Endothelial cell of umbilical vein (primary cell): ENCODE measurements at regions not wholly inside any gene's neighbourhood (a gene's known extent, or its start where the extent isn't known, plus 50 kb on each side); places are given as distances from the start of the nearest gene placed in this dataset.

Experiments used
- BruUV-seq: library from RNA; stranded (reverse); fragments of 400-500 nt; replicated peaks from 2 replicates; lab custom pipeline; 2021; lab: Mats Ljungman, UMichigan
- CTCF ChIA-PET: fragments of 300-600, 350-600 bp; sonication (Branson Sonifier 250); formaldehyde crosslinking; loops from one replicate; lab custom pipeline; 2021; ENCODE audit warnings: antibody characterized with exemption, inconsistent platforms; lab: Charles Lee
- POLR2A ChIA-PET: fragments of 300-600, 350-600 bp; sonication (Branson Sonifier 250); formaldehyde crosslinking; loops from one replicate; lab custom pipeline; 2021; ENCODE audit warnings: antibody characterized with exemption, inconsistent platforms; lab: Charles Lee
- DNase-seq: peaks from one replicate; pipeline ENCODE4 v3.0.0-alpha.2; 2011; ENCODE audit warnings: low read depth, low spot score
- FAIRE-seq: peaks from 2 replicates; lab custom pipeline; 2011; peaks lifted over from hg19 to GRCh38; lab: Jason Lieb, UNC
- H2AFZ ChIP-seq: 2 replicates; pipeline ENCODE4 v1.6.0; 2012; ENCODE audit warnings: low read depth, low read length, control low read depth, inconsistent platforms
- H3K27ac ChIP-seq: 2 replicates; pipeline ENCODE4 v1.5.1; 2011; ENCODE audit warnings: low read depth, mild to moderate bottlenecking, control low read depth, low read length, moderate library complexity; ENCODE audit not compliant: insufficient read depth
- H3K27me3 ChIP-seq, 2 experiments: 2 replicates each; pipeline versions ENCODE4 v1.6.0 to v1.6.1; 2011; ENCODE audit warnings: low read length in 2 of 2, mixed read lengths in 1 of 2; ENCODE audit not compliant: control insufficient read depth in 2 of 2, insufficient read depth in 2 of 2
- H3K36me3 ChIP-seq, 2 experiments: 2 replicates in 1 of 2; 3 replicates in 1 of 2; pipeline ENCODE4 v1.5.1; 2011; ENCODE audit warnings: low read length in 2 of 2, mild to moderate bottlenecking in 1 of 2, moderate library complexity in 1 of 2; ENCODE audit not compliant: control insufficient read depth in 2 of 2, insufficient read depth in 2 of 2; ENCODE audit errors: extremely low read depth in 1 of 2
- H3K4me1 ChIP-seq: 3 replicates; pipeline ENCODE4 v1.5.1; 2011; ENCODE audit warnings: mild to moderate bottlenecking, low read length; ENCODE audit not compliant: control insufficient read depth, insufficient read depth; ENCODE audit errors: extremely low read depth
- H3K4me2 ChIP-seq: 2 replicates; pipeline ENCODE4 v1.6.1; 2011; ENCODE audit warnings: low read length, control low read depth, mixed read lengths; ENCODE audit not compliant: insufficient read depth
- H3K4me3 ChIP-seq, 3 experiments: fragments of 200-600 bp in 1 of 3; sonication (generic), shearing (Covaris generic) in 1 of 3; replicated peaks in 1 of 3; 2 replicates each; pipeline ENCODE4 v1.5.1; 2011 to 2016; ENCODE audit warnings: control low read depth in 3 of 3, low read length in 3 of 3, mild to moderate bottlenecking in 2 of 3, inconsistent platforms in 1 of 3, low read depth in 1 of 3, moderate library complexity in 1 of 3; ENCODE audit not compliant: insufficient read depth in 1 of 3
- H3K79me2 ChIP-seq: 2 replicates; pipeline ENCODE4 v1.6.0; 2012; ENCODE audit warnings: low read length, inconsistent platforms; ENCODE audit not compliant: control insufficient read depth, insufficient read depth
- H3K9ac ChIP-seq: replicated peaks from 2 replicates; pipeline ENCODE3; 2011; ENCODE audit warnings: low read length, control low read depth; ENCODE audit not compliant: insufficient read depth; ENCODE audit errors: extremely low read depth
- H3K9me1 ChIP-seq: replicated peaks from 3 replicates; pipeline ENCODE4 v1.6.0; 2011; ENCODE audit warnings: mild to moderate bottlenecking, low read length; ENCODE audit not compliant: control insufficient read depth, insufficient read depth; ENCODE audit errors: extremely low read depth
- H3K9me3 ChIP-seq: replicated peaks from 2 replicates; pipeline ENCODE4 v1.5.1; 2012; ENCODE audit warnings: low read length, inconsistent platforms; ENCODE audit not compliant: control insufficient read depth, insufficient read depth
- H4K20me1 ChIP-seq: replicated peaks from 2 replicates; pipeline ENCODE3; 2011; ENCODE audit warnings: mild to moderate bottlenecking, low read length; ENCODE audit not compliant: control insufficient read depth, insufficient read depth; ENCODE audit errors: extremely low read depth
- EZH2 ChIP-seq: IDR thresholded peaks from 2 replicates; pipeline ENCODE4 v1.6.1; 2012; ENCODE audit warnings: borderline replicate concordance, low read depth, mild to moderate bottlenecking, moderate library complexity, low read length, inconsistent platforms; ENCODE audit not compliant: severe bottlenecking
- FOS ChIP-seq: IDR thresholded peaks from 2 replicates; pipeline ENCODE4 v1.6.1; 2011; ENCODE audit warnings: mild to moderate bottlenecking, low read length, moderate library complexity, borderline replicate concordance; ENCODE audit not compliant: insufficient read depth
- GATA2 ChIP-seq: IDR thresholded peaks from 2 replicates; pipeline ENCODE4 v1.7.0; 2011; ENCODE audit warnings: low read depth, mild to moderate bottlenecking, moderate library complexity, mixed read lengths, low read length; ENCODE audit not compliant: insufficient read length, insufficient read depth
- JUN ChIP-seq: IDR thresholded peaks from 2 replicates; pipeline ENCODE4 v1.6.1; 2011; ENCODE audit warnings: borderline replicate concordance, low read depth; ENCODE audit not compliant: insufficient read length, insufficient read depth
- MYC ChIP-seq: IDR thresholded peaks from one replicate; pipeline ENCODE4 v1.6.1; 2011; ENCODE audit warnings: mild to moderate bottlenecking, low read depth, low read length
- POLR2A ChIP-seq: IDR thresholded peaks from 2 replicates; pipeline ENCODE4 v1.6.1; 2012; ENCODE audit warnings: low read depth, mild to moderate bottlenecking, control low read depth, low read length
- POLR2AphosphoS5 ChIP-seq: IDR thresholded peaks from 2 replicates; pipeline ENCODE4 v1.6.1; 2012; ENCODE audit warnings: low read depth, mild to moderate bottlenecking, control low read depth, low read length, moderate library complexity; ENCODE audit not compliant: insufficient read depth
- dilution Hi-C: fragments of 300-500 bp; cut with MboI; formaldehyde crosslinking; loops from one replicate; pipeline ENCODE4 v1.15.0; 2019; ENCODE audit warnings: low sequenced_read_pairs; ENCODE audit not compliant: extremely low pct_ligation_motif_present
- intact Hi-C: fragments of 100-400 bp; cut with micrococcal nuclease; formaldehyde crosslinking; loops from one replicate; pipeline ENCODE4 v1.10.0; 2022
- TF ChIP-seq, protein P1 (sequence below): IDR thresholded peaks from 2 replicates; pipeline ENCODE4 v1.6.1; 2011; ENCODE audit not compliant: insufficient read depth, insufficient read length
- TF ChIP-seq, protein P2 (sequence below), 2 donors: IDR thresholded peaks; 1 replicate in 1 of 2; 2 replicates in 1 of 2; pipeline ENCODE4 v1.5.1; 2011; ENCODE audit warnings: low read length in 2 of 2, mild to moderate bottlenecking in 2 of 2, moderate library complexity in 2 of 2, control low read depth in 1 of 2, inconsistent platforms in 1 of 2, low read depth in 1 of 2; ENCODE audit not compliant: insufficient read depth in 1 of 2; ENCODE audit errors: extremely low read depth in 1 of 2

DNA sequence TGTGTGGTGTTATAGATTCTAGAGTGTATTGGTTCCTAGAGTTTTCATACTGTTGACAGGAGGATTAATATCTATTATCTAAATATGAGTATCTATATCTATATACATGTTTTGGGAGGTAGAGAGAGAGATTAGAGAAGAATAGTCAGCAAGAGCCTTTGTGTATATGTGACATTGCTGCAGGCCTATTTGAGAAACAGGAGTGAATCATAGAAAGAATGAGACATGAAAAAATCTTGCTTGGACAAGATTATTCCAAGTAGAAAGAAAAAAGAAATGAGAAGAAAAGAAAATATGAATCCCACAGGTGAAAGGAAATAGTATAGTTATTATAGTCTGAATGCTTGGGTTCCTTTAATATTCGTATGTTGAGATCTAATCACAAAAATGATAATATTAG is 720.4 kb downstream of the RERGL start:
- no peaks in the 10 kb centered on the region for H3K79me2 ChIP-seq
- no peaks in the 10 kb centered on the region for H3K9me1 ChIP-seq
- no peak overlapping the region for H3K4me2 ChIP-seq
- peaks cover 2% of the 10 kb centered on the region for H3K9me3 ChIP-seq
- no peaks in the 10 kb centered on the region for H4K20me1 ChIP-seq
- no peak overlapping the region for H3K27ac ChIP-seq
- dilution Hi-C loops (no loop called here), intact Hi-C loops (no loop called here)
- no peak overlapping the region for H3K4me3 ChIP-seq
- no peaks in the 10 kb centered on the region for H3K36me3 ChIP-seq
- BruUV-seq: no TSS peak
- H2AFZ ChIP-seq: no peak overlapping the region
- TF ChIP-seq, protein P1, sequence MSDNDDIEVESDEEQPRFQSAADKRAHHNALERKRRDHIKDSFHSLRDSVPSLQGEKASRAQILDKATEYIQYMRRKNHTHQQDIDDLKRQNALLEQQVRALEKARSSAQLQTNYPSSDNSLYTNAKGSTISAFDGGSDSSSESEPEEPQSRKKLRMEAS: no peak
- TF ChIP-seq EZH2: no peak
- TF ChIP-seq POLR2AphosphoS5: no peak
- TF ChIP-seq FOS: no peak
- no peak for TF ChIP-seq GATA2
- no peak for TF ChIP-seq POLR2A
- no peaks in the 10 kb centered on the region for H3K4me1 ChIP-seq
- no peak for DNase-seq
- no peaks in the 10 kb centered on the region for H3K27me3 ChIP-seq
- no peak overlapping the region for H3K9ac ChIP-seq
- FAIRE-seq: no peak
- CTCF ChIA-PET: no interaction called here
- POLR2A ChIA-PET: no interaction called here

DNA sequence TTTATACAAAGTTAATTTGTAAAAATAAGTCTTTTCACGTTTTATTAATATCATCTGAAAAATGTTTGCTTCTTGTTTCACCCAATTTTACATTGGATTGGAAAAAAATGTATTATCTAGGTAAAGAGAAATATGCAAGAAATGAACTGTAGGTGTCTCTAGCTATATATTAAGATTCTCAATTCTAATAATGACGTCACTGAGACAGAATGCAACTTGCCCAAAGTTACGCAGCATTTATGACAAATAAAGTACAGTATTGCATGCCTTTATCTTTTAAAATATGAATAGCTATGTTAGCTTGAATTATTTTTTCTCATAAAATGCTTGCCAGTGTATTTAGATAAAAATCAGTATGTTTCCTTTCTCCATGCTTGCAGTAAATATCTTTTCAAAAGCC is 728.8 kb downstream of the RERGL start:
- no TSS peak for BruUV-seq
- FAIRE-seq (no peak), DNase-seq (no peak)
- H3K36me3 ChIP-seq: no peaks in the 10 kb centered on the region
- no peaks in the 10 kb centered on the region for H3K79me2 ChIP-seq
- dilution Hi-C loops (no loop called here), intact Hi-C loops (no loop called here)
- H4K20me1 ChIP-seq: no peaks in the 10 kb centered on the region
- ChIA-PET POLR2A (no interaction called here), CTCF (no interaction called here)
- no peaks in the 10 kb centered on the region for H3K9me1 ChIP-seq
- H3K27ac ChIP-seq: no peak overlapping the region
- H3K9ac ChIP-seq: no peak overlapping the region
- H3K4me2 ChIP-seq: no peak overlapping the region
- no peaks in the 10 kb centered on the region for H3K4me1 ChIP-seq
- no peak for TF ChIP-seq EZH2
- TF ChIP-seq FOS: no peak
- TF ChIP-seq, protein P2, sequence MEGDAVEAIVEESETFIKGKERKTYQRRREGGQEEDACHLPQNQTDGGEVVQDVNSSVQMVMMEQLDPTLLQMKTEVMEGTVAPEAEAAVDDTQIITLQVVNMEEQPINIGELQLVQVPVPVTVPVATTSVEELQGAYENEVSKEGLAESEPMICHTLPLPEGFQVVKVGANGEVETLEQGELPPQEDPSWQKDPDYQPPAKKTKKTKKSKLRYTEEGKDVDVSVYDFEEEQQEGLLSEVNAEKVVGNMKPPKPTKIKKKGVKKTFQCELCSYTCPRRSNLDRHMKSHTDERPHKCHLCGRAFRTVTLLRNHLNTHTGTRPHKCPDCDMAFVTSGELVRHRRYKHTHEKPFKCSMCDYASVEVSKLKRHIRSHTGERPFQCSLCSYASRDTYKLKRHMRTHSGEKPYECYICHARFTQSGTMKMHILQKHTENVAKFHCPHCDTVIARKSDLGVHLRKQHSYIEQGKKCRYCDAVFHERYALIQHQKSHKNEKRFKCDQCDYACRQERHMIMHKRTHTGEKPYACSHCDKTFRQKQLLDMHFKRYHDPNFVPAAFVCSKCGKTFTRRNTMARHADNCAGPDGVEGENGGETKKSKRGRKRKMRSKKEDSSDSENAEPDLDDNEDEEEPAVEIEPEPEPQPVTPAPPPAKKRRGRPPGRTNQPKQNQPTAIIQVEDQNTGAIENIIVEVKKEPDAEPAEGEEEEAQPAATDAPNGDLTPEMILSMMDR (IDR thresholded peaks at IDR 0.05; ENCODE audit: extremely low read depth in 1 of 2, insufficient read depth in 1 of 2, low read depth in 1 of 2, low read length in 2 of 2): no peak
- TF ChIP-seq POLR2A: no peak
- TF ChIP-seq MYC: no peak
- no peak for TF ChIP-seq JUN
- TF ChIP-seq GATA2: no peak
- TF ChIP-seq, protein P1: no peak
- no peak for TF ChIP-seq POLR2AphosphoS5
- H3K9me3 ChIP-seq: peaks cover 3% of the 10 kb centered on the region
- H3K4me3 ChIP-seq: no peak overlapping the region
- no peak overlapping the region for H2AFZ ChIP-seq
- H3K27me3 ChIP-seq: no peaks in the 10 kb centered on the region
